IPS-NIHi7 (cell line): ENCODE measurements at regions not wholly inside any gene's neighbourhood (a gene's known extent, or its start where the extent isn't known, plus 50 kb on each side); places are given as distances from the start of the nearest gene placed in this dataset.

Experiments used
- DNase-seq: peaks from one replicate; pipeline ENCODE4 v3.0.0; 2012; ENCODE audit warnings: mixed read lengths; ENCODE audit errors: extremely low spot score

DNA sequence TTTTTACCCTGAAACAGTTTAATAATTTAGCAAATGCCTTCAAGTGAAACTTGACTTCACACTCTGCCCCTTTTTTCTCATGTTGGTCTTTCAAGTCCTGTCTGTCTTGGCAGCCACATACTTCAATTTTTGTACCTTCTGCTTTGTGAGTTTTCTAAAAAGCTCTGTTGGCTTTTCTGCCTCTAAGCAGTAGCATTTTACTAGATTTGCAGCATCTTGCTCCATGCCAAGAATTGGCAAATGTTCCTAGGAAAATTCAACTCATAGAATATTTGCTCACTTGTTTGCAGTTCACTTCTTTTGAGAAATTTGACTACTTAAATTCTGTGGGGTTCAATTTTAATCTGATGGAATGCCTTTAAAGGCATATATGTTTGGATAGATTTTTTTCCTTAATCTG lies 59.2 kb downstream of the FAM47A start:
- no peak for DNase-seq

DNA sequence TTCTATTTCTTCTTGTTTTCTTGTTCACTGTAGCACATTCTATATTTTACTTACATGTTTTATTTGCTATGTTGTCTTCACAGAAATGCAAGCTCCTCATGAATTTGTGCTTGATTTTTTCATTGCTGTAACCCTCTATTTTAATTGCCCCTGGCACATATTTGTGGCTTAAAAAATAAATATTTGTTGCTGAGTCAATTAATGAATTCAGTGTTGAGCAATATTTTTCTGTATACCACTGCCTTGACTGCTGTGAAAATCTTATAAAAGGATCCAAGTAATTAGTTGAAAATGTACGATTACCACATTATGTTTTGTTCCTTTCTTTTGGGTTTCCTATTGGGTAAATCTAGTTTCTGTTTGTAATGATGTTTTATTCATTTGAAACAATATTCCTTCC lies 68.5 kb downstream of the FAM47A start:
- DNase-seq, result no peak

DNA sequence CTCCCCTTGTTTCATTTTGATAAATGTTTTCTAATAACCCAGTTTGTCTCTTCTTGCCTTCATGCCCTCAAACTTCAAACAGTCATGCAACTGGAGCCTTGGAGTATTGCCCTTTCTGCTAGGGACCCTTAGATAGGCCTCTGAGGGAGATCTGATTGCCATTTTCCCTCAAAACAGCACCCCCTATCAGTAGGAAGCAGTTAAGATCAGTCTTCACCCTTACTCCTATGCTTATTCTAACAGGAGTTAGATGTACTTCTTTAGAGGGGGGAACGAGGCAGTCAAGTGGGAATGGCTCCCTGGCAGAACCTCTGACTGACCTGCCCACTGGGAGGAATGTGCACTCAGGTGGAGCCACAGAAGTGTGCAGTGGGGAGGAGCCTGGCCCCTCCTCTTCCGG lies 74.1 kb downstream of the FAM47A start:
- DNase-seq, result peak; percentile 13

DNA sequence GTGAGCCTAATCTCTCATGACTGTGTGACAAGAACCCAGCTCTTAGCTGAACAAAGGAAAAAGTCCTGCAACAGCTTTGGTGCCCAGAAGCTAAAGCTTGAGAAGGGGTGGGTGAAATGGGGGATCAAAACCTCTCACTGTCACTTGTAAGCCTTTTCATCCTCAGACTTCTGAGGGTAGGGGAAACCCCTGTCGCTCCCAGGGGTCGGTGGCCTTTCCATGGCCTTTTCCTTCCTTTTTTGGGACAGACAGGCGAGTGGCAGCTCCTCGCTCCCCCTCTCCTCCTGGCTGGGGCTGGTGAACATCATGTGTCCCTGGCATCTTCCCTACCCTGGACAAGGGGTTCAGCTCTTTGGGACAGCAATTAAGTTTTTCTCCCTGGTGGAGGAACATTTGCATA lies 78.2 kb downstream of the FAM47A start:
- peak; percentile 12 for DNase-seq
